Activated CD4-positive, alpha-beta T cell treated with anti-CD3 and anti-CD28 coated beads, Interleukin-2, amount 10 ng/mL, durations not matched to agents 24 days and 14 days (primary cell): ENCODE measurements at regions not wholly inside any gene's neighbourhood (a gene's known extent, or its start where the extent isn't known, plus 50 kb on each side); places are given as distances from the start of the nearest gene placed in this dataset.

Experiments used
- DNase-seq: peaks from one replicate; pipeline ENCODE4 v3.0.0; 2022
- H3K27ac Mint-ChIP-seq: one replicate; pipeline ENCODE4 v1.8.0; 2022; ENCODE audit warnings: mild to moderate bottlenecking, mixed read lengths
- H3K27me3 Mint-ChIP-seq: one replicate; pipeline ENCODE4 v1.8.0; 2022; ENCODE audit warnings: mixed read lengths
- H3K36me3 Mint-ChIP-seq: one replicate; pipeline ENCODE4 v1.8.0; 2022; ENCODE audit warnings: low read depth, mild to moderate bottlenecking, mixed read lengths
- H3K4me1 Mint-ChIP-seq: one replicate; pipeline ENCODE4 v1.8.0; 2021; ENCODE audit warnings: mixed read lengths
- H3K4me3 Mint-ChIP-seq: one replicate; pipeline ENCODE4 v1.8.0; 2022; ENCODE audit warnings: mild to moderate bottlenecking, moderate library complexity, mixed read lengths
- H3K9me3 Mint-ChIP-seq: one replicate; pipeline ENCODE4 v1.8.0; 2021; ENCODE audit warnings: mixed read lengths
- intact Hi-C: fragments of 100-400 bp; cut with micrococcal nuclease; formaldehyde crosslinking; loops from one replicate; pipeline ENCODE4 v1.15.1; 2023

DNA sequence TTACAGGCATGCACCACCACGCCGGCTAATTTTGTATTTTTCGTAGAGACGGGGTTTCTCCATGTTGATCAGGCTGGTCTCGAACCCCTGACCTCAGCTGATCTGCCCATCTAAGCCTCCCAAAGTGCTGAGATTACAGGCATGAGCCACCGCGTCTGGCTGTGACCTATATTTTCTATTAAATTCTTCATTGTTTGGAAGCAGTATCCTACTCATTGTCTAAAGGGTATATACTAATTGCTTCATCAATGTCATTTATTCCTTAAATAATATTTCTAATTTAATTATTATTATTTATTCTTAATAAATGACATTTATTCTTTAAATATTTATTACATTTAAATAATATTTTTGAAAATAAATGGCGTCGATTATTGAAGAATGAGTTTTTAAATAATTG, 817.3 kb upstream of the API5 start:
- H3K9me3 Mint-ChIP-seq: peaks cover 8% of the 10 kb centered on the region
- intact Hi-C loops: no loop called here
- H3K27ac Mint-ChIP-seq: no peak overlapping the region
- H3K4me1 Mint-ChIP-seq: no peaks in the 10 kb centered on the region
- no peak overlapping the region for H3K4me3 Mint-ChIP-seq
- H3K36me3 Mint-ChIP-seq: no peaks in the 10 kb centered on the region
- no peaks in the 10 kb centered on the region for H3K27me3 Mint-ChIP-seq
- DNase-seq: no peak

- peaks cover 3% of the 10 kb centered on the region for H3K9me3 Mint-ChIP-seq
Measured at GRCh38 chr11:42498971-42499370, 812.8 kb upstream of the API5 start.

DNA sequence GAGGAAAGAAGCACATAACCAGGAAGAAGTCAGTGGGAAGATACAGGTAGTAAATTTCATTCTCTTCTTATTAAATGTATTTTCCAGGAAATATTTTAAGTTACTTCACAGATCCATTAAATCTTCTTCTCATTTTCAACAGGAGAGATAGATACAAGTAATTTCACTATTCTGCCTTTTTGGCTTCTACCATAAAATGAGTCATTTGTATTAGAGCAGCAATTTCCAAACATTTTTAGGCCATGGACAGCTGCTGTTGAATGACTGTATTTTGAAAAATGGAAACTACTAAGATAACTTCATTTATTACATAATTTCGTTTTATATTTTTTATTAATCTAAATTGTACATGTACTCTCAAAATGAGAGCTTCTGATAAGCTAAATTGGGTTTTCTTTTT, 809.6 kb upstream of the API5 start:
- H3K36me3 Mint-ChIP-seq: no peaks in the 10 kb centered on the region
- intact Hi-C loops: no loop called here
- no peaks in the 10 kb centered on the region for H3K4me1 Mint-ChIP-seq
- H3K4me3 Mint-ChIP-seq: no peak overlapping the region
- DNase-seq: no peak
- no peaks in the 10 kb centered on the region for H3K27me3 Mint-ChIP-seq
- no peak overlapping the region for H3K27ac Mint-ChIP-seq
- H3K9me3 Mint-ChIP-seq: peaks cover 3% of the 10 kb centered on the region

More at GRCh38 chr11:42498971-42499370, 812.8 kb upstream of the API5 start:
- Mint-ChIP-seq H3K4me1 (no peaks in the 10 kb centered on the region), H3K36me3 (no peaks in the 10 kb centered on the region), H3K27ac (no peak overlapping the region), H3K27me3 (no peaks in the 10 kb centered on the region), H3K4me3 (no peak overlapping the region)
- no peak for DNase-seq
- intact Hi-C loops: no loop called here

- H3K4me3 Mint-ChIP-seq: no peak overlapping the region
- no peaks in the 10 kb centered on the region for H3K36me3 Mint-ChIP-seq
- intact Hi-C loops: loop anchor here (5.0 kb wide), 1 partner anchor 1060 kb away; no protein-coding TSS in a partner anchor
- no peak overlapping the region for H3K27ac Mint-ChIP-seq
- H3K9me3 Mint-ChIP-seq: no peaks in the 10 kb centered on the region
- no peaks in the 10 kb centered on the region for H3K27me3 Mint-ChIP-seq
- DNase-seq: no peak
- H3K4me1 Mint-ChIP-seq: no peaks in the 10 kb centered on the region
Measured at GRCh38 chr11:42521994-42522393, 789.8 kb upstream of the API5 start.

GRCh38 chr11:42524534-42525227, 787.1 kb upstream of the API5 start:
- no peaks in the 10 kb centered on the region for H3K4me1 Mint-ChIP-seq
- intact Hi-C loops: loop anchor here (5.0 kb wide), 1 partner anchor 1062 kb away; no protein-coding TSS in a partner anchor
- no peaks in the 10 kb centered on the region for H3K9me3 Mint-ChIP-seq
- DNase-seq: peak; percentile 71
- no peak overlapping the region for H3K4me3 Mint-ChIP-seq
- no peak overlapping the region for H3K27ac Mint-ChIP-seq
- H3K36me3 Mint-ChIP-seq: no peaks in the 10 kb centered on the region
- no peaks in the 10 kb centered on the region for H3K27me3 Mint-ChIP-seq

GRCh38 chr11:42526426-42526825, 785.4 kb upstream of the API5 start:
- intact Hi-C loops: no loop called here
- Mint-ChIP-seq H3K27me3 (no peaks in the 10 kb centered on the region), H3K4me3 (no peak overlapping the region), H3K4me1 (no peaks in the 10 kb centered on the region), H3K36me3 (no peaks in the 10 kb centered on the region), H3K27ac (no peak overlapping the region), H3K9me3 (no peaks in the 10 kb centered on the region)
- DNase-seq: no peak

DNA sequence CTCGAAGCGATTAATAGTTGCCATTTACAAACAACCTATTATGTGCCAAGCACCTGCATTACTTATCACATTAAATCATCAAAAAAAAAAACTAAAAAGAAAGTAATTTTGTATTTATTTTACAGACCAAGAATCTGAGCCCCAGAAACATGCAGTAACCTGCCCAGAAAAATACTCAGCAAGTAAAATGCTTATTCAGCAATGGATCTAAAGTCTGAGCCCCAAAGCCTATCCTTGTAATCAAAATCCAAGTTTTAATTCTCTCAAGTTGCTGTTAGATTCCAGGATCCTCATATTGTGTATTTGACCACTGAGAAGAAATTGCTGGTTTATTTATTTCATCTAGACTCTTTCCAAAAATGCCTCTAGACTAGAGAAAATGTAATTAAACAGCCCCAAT, 783.3 kb upstream of the API5 start:
- intact Hi-C loops: no loop called here
- no peak for DNase-seq
- H3K27me3 Mint-ChIP-seq: no peaks in the 10 kb centered on the region
- H3K4me3 Mint-ChIP-seq: no peak overlapping the region
- no peak overlapping the region for H3K27ac Mint-ChIP-seq
- no peaks in the 10 kb centered on the region for H3K36me3 Mint-ChIP-seq
- no peaks in the 10 kb centered on the region for H3K4me1 Mint-ChIP-seq
- H3K9me3 Mint-ChIP-seq: no peaks in the 10 kb centered on the region

- intact Hi-C loops: no loop called here
- no peaks in the 10 kb centered on the region for H3K4me1 Mint-ChIP-seq
- H3K27ac Mint-ChIP-seq: no peak overlapping the region
- no peaks in the 10 kb centered on the region for H3K27me3 Mint-ChIP-seq
- H3K9me3 Mint-ChIP-seq: no peaks in the 10 kb centered on the region
- no peak overlapping the region for H3K4me3 Mint-ChIP-seq
- no peaks in the 10 kb centered on the region for H3K36me3 Mint-ChIP-seq
- no peak for DNase-seq
Measured at GRCh38 chr11:42528911-42529310, 782.9 kb upstream of the API5 start.

- H3K36me3 Mint-ChIP-seq: no peaks in the 10 kb centered on the region
- no peak for DNase-seq
- no peaks in the 10 kb centered on the region for H3K27me3 Mint-ChIP-seq
- H3K27ac Mint-ChIP-seq: no peak overlapping the region
- H3K4me1 Mint-ChIP-seq: no peaks in the 10 kb centered on the region
- intact Hi-C loops: no loop called here
- no peak overlapping the region for H3K4me3 Mint-ChIP-seq
- no peaks in the 10 kb centered on the region for H3K9me3 Mint-ChIP-seq
Measured at GRCh38 chr11:42536611-42537360, 775.0 kb upstream of the API5 start.

GRCh38 chr11:42542336-42542735, 769.5 kb upstream of the API5 start:
- H3K36me3 Mint-ChIP-seq: no peaks in the 10 kb centered on the region
- no peaks in the 10 kb centered on the region for H3K27me3 Mint-ChIP-seq
- H3K4me1 Mint-ChIP-seq: no peaks in the 10 kb centered on the region
- no peak for DNase-seq
- no peak overlapping the region for H3K27ac Mint-ChIP-seq
- intact Hi-C loops: no loop called here
- H3K4me3 Mint-ChIP-seq: no peak overlapping the region
- no peaks in the 10 kb centered on the region for H3K9me3 Mint-ChIP-seq

DNA sequence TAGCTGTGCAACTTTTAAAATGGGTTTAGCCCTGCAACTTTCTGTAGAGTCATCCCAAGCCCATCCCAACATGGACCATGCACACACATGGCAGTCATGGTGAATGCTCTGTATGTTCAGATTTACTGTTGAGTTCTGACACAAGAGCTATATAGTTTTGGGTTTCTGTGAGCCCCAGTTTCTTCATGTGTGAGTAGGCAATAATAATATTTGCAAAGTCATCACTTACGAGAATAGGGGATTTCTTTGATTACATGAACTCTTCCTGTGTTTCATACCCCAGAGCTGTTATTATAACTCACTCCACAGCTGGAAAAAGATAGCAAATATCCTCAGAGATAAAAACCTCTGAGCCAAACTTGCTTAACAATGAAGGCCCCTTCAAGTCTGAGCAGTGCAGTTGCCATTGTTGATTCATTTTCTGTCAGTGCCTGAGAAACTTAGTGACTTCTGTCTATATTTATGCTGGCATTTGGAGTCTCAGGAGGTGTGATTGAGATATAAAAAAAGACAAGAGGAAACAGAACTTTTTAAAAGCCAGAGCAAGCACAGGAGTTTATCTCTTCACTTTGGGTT, 767.9 kb upstream of the API5 start:
- no peak overlapping the region for H3K4me3 Mint-ChIP-seq
- no peak for DNase-seq
- H3K27me3 Mint-ChIP-seq: no peaks in the 10 kb centered on the region
- H3K4me1 Mint-ChIP-seq: no peaks in the 10 kb centered on the region
- H3K27ac Mint-ChIP-seq: no peak overlapping the region
- intact Hi-C loops: no loop called here
- H3K9me3 Mint-ChIP-seq: no peaks in the 10 kb centered on the region
- H3K36me3 Mint-ChIP-seq: no peaks in the 10 kb centered on the region

DNA sequence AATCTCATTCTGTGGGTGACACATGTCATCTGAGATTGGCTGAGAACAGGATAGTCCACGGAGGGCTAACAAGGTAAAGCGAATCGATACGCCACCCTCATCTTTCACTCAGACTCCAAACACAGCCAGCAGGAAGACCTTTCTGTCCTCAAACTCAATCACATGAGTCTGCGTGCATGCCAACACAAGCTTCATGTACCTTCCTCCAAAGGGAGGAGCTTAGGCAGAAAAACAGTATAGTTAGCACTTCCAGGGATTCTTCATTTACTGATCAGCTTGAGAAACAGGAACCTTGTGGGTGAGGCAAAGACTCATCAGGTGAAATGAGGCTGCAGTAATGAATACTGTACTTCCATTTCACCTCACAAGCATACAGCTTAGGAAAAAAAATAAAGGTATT, 767.1 kb upstream of the API5 start:
- H3K4me1 Mint-ChIP-seq: no peaks in the 10 kb centered on the region
- intact Hi-C loops: no loop called here

DNA sequence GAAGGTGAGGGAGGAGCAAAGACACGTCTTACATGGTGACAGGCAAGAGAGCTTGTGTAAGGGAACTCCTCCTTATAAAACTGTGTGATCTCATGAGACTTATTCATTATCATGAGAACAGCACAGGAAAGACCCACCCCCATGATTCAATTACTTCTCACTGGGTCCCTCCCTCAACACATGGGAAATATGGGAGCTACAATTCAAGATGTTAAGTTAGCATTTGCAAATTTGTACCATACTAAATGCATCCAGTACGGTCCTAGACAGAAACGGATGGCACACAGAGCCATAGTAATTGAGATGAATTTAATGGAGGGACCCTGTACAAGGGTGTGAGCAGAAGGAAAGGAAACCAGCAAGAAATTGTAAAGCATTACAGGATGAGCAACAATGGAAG, 765.8 kb upstream of the API5 start:
- Mint-ChIP-seq H3K4me3 (no peak overlapping the region), H3K36me3 (no peaks in the 10 kb centered on the region), H3K27ac (no peak overlapping the region), H3K4me1 (no peaks in the 10 kb centered on the region), H3K9me3 (no peaks in the 10 kb centered on the region), H3K27me3 (no peaks in the 10 kb centered on the region)
- intact Hi-C loops: no loop called here
- DNase-seq: no peak

More for the DNA sequence above, 767.1 kb upstream of the API5 start:
- Mint-ChIP-seq H3K4me3 (no peak overlapping the region), H3K27ac (no peak overlapping the region), H3K9me3 (no peaks in the 10 kb centered on the region), H3K36me3 (no peaks in the 10 kb centered on the region), H3K27me3 (no peaks in the 10 kb centered on the region)
- no peak for DNase-seq

DNA sequence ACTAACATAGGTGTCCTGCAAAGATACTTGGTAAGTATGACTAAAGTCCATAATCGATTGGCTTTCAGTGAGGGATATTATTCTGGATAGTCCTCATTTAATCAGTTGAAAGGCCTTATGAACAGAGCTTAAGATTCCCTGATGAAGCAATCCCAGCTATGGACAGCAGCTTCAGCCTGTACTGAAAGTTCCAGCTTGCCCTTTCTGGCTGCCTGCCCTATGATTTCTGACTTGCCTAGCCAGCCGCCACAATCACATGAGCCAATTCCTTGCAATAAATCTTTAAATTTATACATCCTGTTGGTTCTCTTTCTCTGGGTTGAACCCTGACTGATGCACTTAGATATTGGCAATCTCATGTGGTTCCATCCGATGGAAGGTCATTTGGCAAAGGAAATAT, 759.0 kb upstream of the API5 start:
- Mint-ChIP-seq H3K4me3 (no peak overlapping the region), H3K27ac (no peak overlapping the region), H3K9me3 (no peaks in the 10 kb centered on the region), H3K27me3 (no peaks in the 10 kb centered on the region), H3K36me3 (no peaks in the 10 kb centered on the region), H3K4me1 (no peaks in the 10 kb centered on the region)
- no peak for DNase-seq
- intact Hi-C loops: no loop called here
